Ovary (tissue), 7 donors: ENCODE measurements at regions not wholly inside any gene's neighbourhood (a gene's known extent, or its start where the extent isn't known, plus 50 kb on each side); places are given as distances from the start of the nearest gene placed in this dataset.

Experiments used
- DNase-seq, 5 donors: peaks; one replicate each; pipeline ENCODE4 v3.0.0-alpha.2; 2019 to 2020
- H3K27ac ChIP-seq, 2 donors: fragments of 200-600 bp; one replicate each; pipeline versions ENCODE4 v1.5.1 to v1.8.0; 2019 to 2022
- H3K27me3 ChIP-seq: fragments of 200-600 bp; one replicate; pipeline ENCODE4 v1.8.0; 2022
- H3K36me3 ChIP-seq: fragments of 200-600 bp; sonication (generic); one replicate; pipeline ENCODE4 v1.5.1; 2019
- H3K4me1 ChIP-seq: one replicate; pipeline ENCODE4 v1.8.1; 2013; ENCODE audit warnings: mild to moderate bottlenecking, moderate library complexity; ENCODE audit not compliant: insufficient read depth
- H3K4me3 ChIP-seq: fragments of 200-600 bp; sonication (generic); one replicate; pipeline ENCODE4 v1.5.1; 2017
- H3K9me3 ChIP-seq, 2 donors: fragments of 200-600 bp in 1 of 2; sonication (generic) in 1 of 2; one replicate each; pipeline versions ENCODE4 v1.5.1 to v1.8.1; 2013 to 2019; ENCODE audit warnings: mild to moderate bottlenecking in 1 of 2, moderate library complexity in 1 of 2
- CTCF ChIP-seq, 3 donors: fragments of 450-650 bp in 2 of 3; fragments of 200-600 bp in 1 of 3; IDR thresholded peaks; one replicate each; pipeline versions ENCODE4 v1.5.1 to v1.8.0; 2016 to 2022; ENCODE audit warnings: antibody characterized with exemption in 3 of 3, mild to moderate bottlenecking in 1 of 3
- EP300 ChIP-seq: sonication (generic); formaldehyde crosslinking; IDR thresholded peaks from one replicate; pipeline ENCODE4 v1.6.1; 2017; ENCODE audit warnings: antibody characterized with exemption
- POLR2A ChIP-seq: fragments of 450-650 bp; IDR thresholded peaks from one replicate; pipeline ENCODE4 v1.6.1; 2017; ENCODE audit warnings: antibody characterized with exemption, mild to moderate bottlenecking, moderate library complexity
- WGBS, 3 donors: extraction: QIAGEN DNeasy Blood & Tissue Kit in 1 of 3; methylation state at CpG; one replicate each; pipeline versions ENCODE4 v1.1.5 to v1.1.7; 2013 to 2017; 5-methylcytosine and 5-hydroxymethylcytosine counted together
- intact Hi-C, 4 donors: fragments of 100-400 bp; cut with DNase I; formaldehyde crosslinking; loops; one replicate each; pipeline versions ENCODE4 v1.11.0 to v1.15.1; 2022 to 2023
- donor health status: DM: no; HTN: no; CAD: no; lungs with moderate emphysema.
- donor health status: DM: no; HTN: no; CAD: no.
- donor health status: Bipolar disorder and iron deficiency.
- donor health status: DM: no; HTN: no; CAD: no.
- donor health status: DM: yes; HTN: yes; CAD: no.

GRCh38 chr7:149686011-149686410 is 87.4 kb downstream of the ZNF467 start:
- intact Hi-C loops: no loop called here
- H3K36me3 ChIP-seq: no peaks in the 10 kb centered on the region
- no peak overlapping the region for H3K4me3 ChIP-seq
- TF ChIP-seq POLR2A (no peak), EP300 (no peak), CTCF (IDR thresholded peaks at IDR 0.05) (no peak)
- no peaks in the 10 kb centered on the region for H3K9me3 ChIP-seq
- DNase-seq: no peak
- no peaks in the 10 kb centered on the region for H3K27me3 ChIP-seq
- no peaks in the 10 kb centered on the region for H3K4me1 ChIP-seq
- no peak overlapping the region for H3K27ac ChIP-seq
- WGBS, 3 donors: 47 to 62% (median 53%) methylated on average over 3 of the region's 3 CpGs

DNA sequence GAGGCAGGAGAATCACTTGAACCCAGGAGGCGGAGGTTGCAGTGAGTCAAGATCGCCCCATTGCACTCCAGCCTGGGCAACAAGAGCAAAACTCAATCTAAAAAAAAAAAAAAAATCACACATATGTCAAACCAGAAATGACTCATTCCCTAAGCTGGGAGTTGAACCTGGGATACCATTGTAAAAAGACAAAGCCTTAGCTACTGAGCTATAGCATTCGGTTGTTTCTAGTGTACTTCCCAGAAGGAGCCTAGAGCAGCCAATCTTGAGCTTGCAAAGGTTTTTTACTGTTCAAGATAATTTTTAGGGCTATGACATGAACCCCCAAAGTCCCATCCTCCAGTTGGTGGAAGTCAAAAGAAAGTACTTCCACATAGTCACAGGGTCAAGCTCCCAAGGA is 87.9 kb downstream of the ZNF467 start:
- Histone ChIP-seq H3K4me1 (no peaks in the 10 kb centered on the region), H3K9me3 (no peaks in the 10 kb centered on the region), H3K27ac (no peak overlapping the region), H3K27me3 (no peaks in the 10 kb centered on the region), H3K4me3 (no peak overlapping the region), H3K36me3 (no peaks in the 10 kb centered on the region)
- intact Hi-C loops: no loop called here
- TF ChIP-seq POLR2A: no peak
- TF ChIP-seq EP300: no peak
- TF ChIP-seq CTCF (IDR thresholded peaks at IDR 0.05): no peak
- WGBS, 3 donors: 86 to 95% (median 88%) methylated on average over 3 of the region's 3 CpGs
- DNase-seq: no peak

GRCh38 chr7:149683898-149684297 is 89.5 kb downstream of the ZNF467 start:
- Histone ChIP-seq H3K27ac (no peak overlapping the region), H3K4me3 (no peak overlapping the region), H3K4me1 (no peaks in the 10 kb centered on the region), H3K9me3 (no peaks in the 10 kb centered on the region), H3K27me3 (no peaks in the 10 kb centered on the region), H3K36me3 (no peaks in the 10 kb centered on the region)
- whole genome bisulfite sequencing, 3 donors: 84 to 91% (median 84%) methylated on average over 2 of the region's 2 CpGs
- intact Hi-C loops: no loop called here
- TF ChIP-seq POLR2A: no peak
- TF ChIP-seq CTCF (IDR thresholded peaks at IDR 0.05): no peak
- TF ChIP-seq EP300: no peak
- DNase-seq: no peak

- Histone ChIP-seq H3K27me3 (no peaks in the 10 kb centered on the region), H3K36me3 (no peaks in the 10 kb centered on the region), H3K9me3 (no peaks in the 10 kb centered on the region), H3K4me3 (no peak overlapping the region), H3K27ac (no peak overlapping the region), H3K4me1 (no peaks in the 10 kb centered on the region)
- no peak for TF ChIP-seq CTCF (IDR thresholded peaks at IDR 0.05)
- no peak for TF ChIP-seq POLR2A
- no peak for TF ChIP-seq EP300
- intact Hi-C loops: no loop called here
- no peak for DNase-seq
- WGBS, 3 donors: 65 to 74% (median 71%) methylated on average over 2 of the region's 2 CpGs
Observed at GRCh38 chr7:149683181-149683580, 90.2 kb downstream of the ZNF467 start.

GRCh38 chr7:149682038-149682437 is 91.3 kb downstream of the ZNF467 start:
- no peaks in the 10 kb centered on the region for H3K4me1 ChIP-seq
- H3K27ac ChIP-seq: no peak overlapping the region
- TF ChIP-seq EP300 (no peak), POLR2A (no peak), CTCF (IDR thresholded peaks at IDR 0.05) (no peak)
- no peaks in the 10 kb centered on the region for H3K9me3 ChIP-seq
- H3K27me3 ChIP-seq: no peaks in the 10 kb centered on the region
- no peak overlapping the region for H3K4me3 ChIP-seq
- no peak for DNase-seq
- H3K36me3 ChIP-seq: no peaks in the 10 kb centered on the region
- intact Hi-C loops: no loop called here
